ENCODE measurements at regions not wholly inside any gene's neighbourhood (a gene's known extent, or its start where the extent isn't known, plus 50 kb on each side); places are given as distances from the start of the nearest gene placed in this dataset.

- no peak for DNase-seq (ENCODE audit: low spot score in 2 of 2)
- H3K4me1 ChIP-seq = peaks cover 0 to 4% of the 10 kb centered on the region in 2 donors
These were observed 387.0 kb upstream of the NRP1 start for GRCh38 chr10:33721509-33721908.

GRCh38 chr10:33720161-33720560 is 385.7 kb upstream of the NRP1 start:
- no peak for DNase-seq (ENCODE audit: low spot score in 2 of 2)
- no peaks in the 10 kb centered on the region for H3K9me3 ChIP-seq
- no peaks in the 10 kb centered on the region for H3K27me3 ChIP-seq
- no peaks in the 10 kb centered on the region for H3K36me3 ChIP-seq
- H3K4me3 ChIP-seq = no peak overlapping the region
- intact Hi-C loops (cut with DNase I) = no loop called here
- no peak for TF ChIP-seq CTCF (IDR thresholded peaks at IDR 0.05)
- peaks cover 0 to 4% of the 10 kb centered on the region in 2 donors for H3K4me1 ChIP-seq
- H3K27ac ChIP-seq = no peak overlapping the region

More at GRCh38 chr10:33721509-33721908, 387.0 kb upstream of the NRP1 start:
- H3K4me3 ChIP-seq = no peak overlapping the region
- no peak overlapping the region for H3K27ac ChIP-seq
- intact Hi-C loops (cut with DNase I) = no loop called here
- H3K9me3 ChIP-seq = no peaks in the 10 kb centered on the region
- H3K36me3 ChIP-seq = no peaks in the 10 kb centered on the region
- TF ChIP-seq CTCF (IDR thresholded peaks at IDR 0.05) = no peak
- H3K27me3 ChIP-seq = no peaks in the 10 kb centered on the region

DNA sequence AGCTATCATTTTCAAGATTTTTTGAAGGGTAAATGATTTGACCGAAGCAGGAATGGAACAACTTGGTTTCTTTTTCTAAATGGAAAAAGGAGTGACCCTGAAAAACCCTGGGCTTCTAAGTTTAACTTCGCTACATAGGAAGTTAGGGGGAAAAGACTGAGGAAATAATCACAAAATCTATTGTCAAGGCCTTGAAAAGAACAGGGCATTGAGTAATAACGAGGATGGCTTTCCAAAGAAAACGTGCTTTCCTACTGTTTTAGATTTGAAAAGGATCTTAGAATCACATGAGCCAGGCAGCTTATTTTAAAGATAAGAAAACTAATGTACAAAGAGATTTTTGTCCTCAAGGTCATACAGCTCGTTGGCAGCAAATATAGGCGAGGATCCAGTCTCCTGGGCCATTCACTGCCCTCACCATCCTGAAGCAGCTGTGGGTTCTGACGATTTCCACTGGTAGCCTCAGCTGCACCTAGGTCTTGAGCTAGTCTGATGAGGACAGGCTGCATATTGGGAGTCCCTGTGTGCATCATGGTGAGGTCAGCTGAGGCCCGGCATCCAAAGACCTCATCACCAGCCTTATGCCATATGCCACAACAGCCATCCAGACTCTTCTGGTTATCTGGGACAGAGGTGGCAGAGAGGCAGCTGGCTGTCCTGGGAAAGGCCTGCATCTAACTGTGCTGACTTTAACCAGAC is 384.7 kb upstream of the NRP1 start:
- Histone ChIP-seq H3K27me3 (no peaks in the 10 kb centered on the region), H3K9me3 (no peaks in the 10 kb centered on the region), H3K4me1 (peaks cover 0 to 4% of the 10 kb centered on the region in 2 donors), H3K4me3 (no peak overlapping the region), H3K27ac (no peak overlapping the region), H3K36me3 (no peaks in the 10 kb centered on the region)
- TF ChIP-seq CTCF (IDR thresholded peaks at IDR 0.05) = no peak
- DNase-seq (ENCODE audit: low spot score in 2 of 2) = no peak
- intact Hi-C loops (cut with DNase I) = no loop called here

DNA sequence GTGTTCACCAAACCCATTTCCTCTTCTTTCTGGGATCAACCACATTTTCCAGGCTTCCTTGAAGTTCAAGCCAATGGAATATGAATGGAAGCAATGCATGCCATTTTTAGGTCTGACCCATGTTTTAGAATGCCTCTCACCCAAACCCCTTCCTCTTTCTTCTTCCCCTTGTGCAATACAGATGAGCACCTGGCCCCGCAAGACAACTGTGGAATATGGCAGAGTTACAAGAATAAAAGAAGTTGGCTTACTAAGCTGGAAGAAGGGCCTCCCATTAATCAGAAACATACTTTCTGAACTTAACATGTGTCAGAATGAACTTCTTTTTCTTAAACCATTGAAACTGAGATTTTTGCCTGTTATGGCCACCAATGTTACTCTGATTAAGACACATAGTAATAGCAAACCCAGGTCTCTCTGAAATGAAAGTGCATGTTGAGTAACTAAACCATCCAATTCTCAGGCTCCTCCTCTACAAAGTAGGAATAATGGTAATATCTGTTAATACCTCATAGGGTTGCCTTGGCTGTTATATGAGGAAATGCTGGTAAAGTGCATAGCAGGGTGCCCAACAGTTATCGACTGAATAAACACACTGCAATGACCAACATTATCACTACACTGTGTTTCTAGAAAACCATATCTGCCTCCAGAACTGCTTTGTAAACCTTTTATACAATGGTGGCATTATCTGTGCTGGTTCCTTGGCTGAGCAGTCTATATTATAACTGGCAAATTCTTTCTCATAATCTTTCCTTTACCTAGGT is 382.2 kb upstream of the NRP1 start:
- no peak overlapping the region for H3K4me3 ChIP-seq
- H3K27me3 ChIP-seq = no peaks in the 10 kb centered on the region
- no peaks in the 10 kb centered on the region for H3K9me3 ChIP-seq
- H3K27ac ChIP-seq = no peak overlapping the region
- no peak for TF ChIP-seq CTCF (IDR thresholded peaks at IDR 0.05)
- H3K4me1 ChIP-seq = peaks cover 0 to 4% of the 10 kb centered on the region in 2 donors
- intact Hi-C loops (cut with DNase I) = no loop called here
- DNase-seq (ENCODE audit: low spot score in 2 of 2) = no peak
- H3K36me3 ChIP-seq = no peaks in the 10 kb centered on the region

- no peaks in the 10 kb centered on the region for H3K27me3 ChIP-seq
- no peak overlapping the region for H3K4me3 ChIP-seq
- TF ChIP-seq CTCF (IDR thresholded peaks at IDR 0.05) = no peak
- peaks cover 0 to 4% of the 10 kb centered on the region in 2 donors for H3K4me1 ChIP-seq
- no peaks in the 10 kb centered on the region for H3K9me3 ChIP-seq
- H3K27ac ChIP-seq = no peak overlapping the region
- H3K36me3 ChIP-seq = no peaks in the 10 kb centered on the region
- intact Hi-C loops (cut with DNase I) = no loop called here
- no peak for DNase-seq (ENCODE audit: low spot score in 2 of 2)
These were observed 381.0 kb upstream of the NRP1 start for GRCh38 chr10:33715303-33715975.

Data from ascending aorta (tissue), 2 donors.